HG03460 (cell line): ENCODE measurements at regions not wholly inside any gene's neighbourhood (a gene's known extent, or its start where the extent isn't known, plus 50 kb on each side); places are given as distances from the start of the nearest gene placed in this dataset.

ENCODE experiments used
- ATAC-seq: cut with Tn5 transposase; IDR thresholded peaks from one replicate; pipeline ENCODE4 v1.9.1; 2021; ENCODE audit not compliant: unreplicated experiment

- no peak for ATAC-seq
Observed at GRCh38 chr13:80133631-80134261, 207.2 kb downstream of the SPRY2 start.

GRCh38 chr13:80132741-80133601 is 208.0 kb downstream of the SPRY2 start:
- ATAC-seq: no peak

GRCh38 chr13:80131204-80131603 is 209.7 kb downstream of the SPRY2 start:
- ATAC-seq: no peak

- no peak for ATAC-seq
Observed at GRCh38 chr13:80126389-80127068, 214.4 kb downstream of the SPRY2 start.

GRCh38 chr13:80123945-80124344 is 217.0 kb downstream of the SPRY2 start:
- no peak for ATAC-seq

GRCh38 chr13:80121038-80121437 is 219.9 kb downstream of the SPRY2 start:
- peak; percentile 66 for ATAC-seq

- no peak for ATAC-seq
Observed at GRCh38 chr13:80118506-80118905, 222.4 kb downstream of the SPRY2 start.

- ATAC-seq: no peak
Observed at GRCh38 chr13:80118099-80118498, 222.8 kb downstream of the SPRY2 start.

- ATAC-seq: no peak
Observed at GRCh38 chr13:80117515-80117914, 223.4 kb downstream of the SPRY2 start.

- ATAC-seq: no peak
Observed at GRCh38 chr13:80116107-80116506, 224.8 kb downstream of the SPRY2 start.

GRCh38 chr13:80115616-80116015 is 225.3 kb downstream of the SPRY2 start:
- ATAC-seq: no peak

GRCh38 chr13:80113714-80114454 is 227.0 kb downstream of the SPRY2 start:
- ATAC-seq: no peak

GRCh38 chr13:80109303-80109702 is 231.6 kb downstream of the SPRY2 start:
- no peak for ATAC-seq

- ATAC-seq: no peak
Observed at GRCh38 chr13:80105350-80105749, 235.6 kb downstream of the SPRY2 start.

GRCh38 chr13:80101040-80101439 is 239.9 kb downstream of the SPRY2 start:
- no peak for ATAC-seq

GRCh38 chr13:80100636-80101035 is 240.3 kb downstream of the SPRY2 start:
- ATAC-seq: no peak

- no peak for ATAC-seq
Observed at GRCh38 chr13:80097561-80097960, 243.4 kb downstream of the SPRY2 start.

- no peak for ATAC-seq
Observed at GRCh38 chr13:80096383-80096782, 244.5 kb downstream of the SPRY2 start.

- ATAC-seq: no peak
Observed at GRCh38 chr13:80094526-80094925, 246.4 kb downstream of the SPRY2 start.

- ATAC-seq: no peak
Observed at GRCh38 chr13:80093888-80094287, 247.0 kb downstream of the SPRY2 start.

GRCh38 chr13:80086304-80086721 is 254.6 kb downstream of the SPRY2 start:
- ATAC-seq: no peak
